K562 (cell line): ENCODE measurements at regions not wholly inside any gene's neighbourhood (a gene's known extent, or its start where the extent isn't known, plus 50 kb on each side); places are given as distances from the start of the nearest gene placed in this dataset.

Experiments
- ATF6 ChIP-seq: sonication (generic); formaldehyde crosslinking; IDR thresholded peaks from 2 replicates; pipeline ENCODE4 v1.4.0; 2020; ENCODE audit warnings: mild to moderate bottlenecking, missing genetic modification reagents
- CTCF ChIP-seq, 3 experiments: IDR thresholded peaks in 2 of 3; conservative IDR thresholded peaks in 1 of 3; 2 replicates each; pipeline ENCODE4 v1.5.1; 2011 to 2012; ENCODE audit warnings: low read length in 3 of 3, mild to moderate bottlenecking in 3 of 3, control low read depth in 2 of 3, improper control_type of control experiment in 1 of 3, inconsistent platforms in 1 of 3, low read depth in 1 of 3, mixed read lengths in 1 of 3, moderate library complexity in 1 of 3; ENCODE audit not compliant: insufficient read depth in 2 of 3
- E2F5 ChIP-seq: sonication (generic); formaldehyde crosslinking; IDR thresholded peaks from 2 replicates; pipeline ENCODE4 v1.8.0; 2022; ENCODE audit warnings: mild to moderate bottlenecking, missing genetic modification reagents
- EGR1 ChIP-seq: fragments of 450-650 bp; conservative IDR thresholded peaks from 2 replicates; pipeline ENCODE4 v1.6.1; 2017; ENCODE audit warnings: mild to moderate bottlenecking
- EZH2 ChIP-seq: IDR thresholded peaks from 2 replicates; pipeline ENCODE4 v1.6.1; 2012; ENCODE audit warnings: low read depth, mild to moderate bottlenecking, inconsistent platforms, low read length, borderline replicate concordance
- JUN ChIP-seq, 2 experiments: sonication (generic) in 1 of 2; formaldehyde crosslinking in 1 of 2; IDR thresholded peaks; 2 replicates each; pipeline versions ENCODE4 v1.6.1 to v1.8.0; 2012 to 2022; ENCODE audit warnings: borderline replicate concordance in 2 of 2, mild to moderate bottlenecking in 2 of 2, improper control_type of control experiment in 1 of 2, low read depth in 1 of 2, low read length in 1 of 2, missing genetic modification reagents in 1 of 2
- LCOR ChIP-seq: sonication (generic); formaldehyde crosslinking; IDR thresholded peaks from 2 replicates; pipeline ENCODE4 v1.8.0; 2022; ENCODE audit warnings: mild to moderate bottlenecking, missing genetic modification reagents
- POLR2A ChIP-seq: fragments of 450-650 bp; conservative IDR thresholded peaks from 2 replicates; pipeline ENCODE4 v1.6.1; 2016
- RAD51 ChIP-seq: fragments of 450-650 bp; IDR thresholded peaks from 2 replicates; pipeline ENCODE4 v1.7.1; 2016; ENCODE audit warnings: low read depth, mild to moderate bottlenecking, borderline replicate concordance
- ZBTB33 ChIP-seq: sonication (generic); formaldehyde crosslinking; IDR thresholded peaks from 2 replicates; pipeline ENCODE4 v1.8.1; 2023; ENCODE audit warnings: mild to moderate bottlenecking, missing genetic modification reagents

- TF ChIP-seq LCOR (CRISPR knock-in tag) (no peak), CTCF (IDR thresholded peaks at IDR 0.05 in 2 of 3, conservative IDR thresholded peaks at IDR 0.05 in 1 of 3; ENCODE audit: insufficient read depth in 2 of 3, low read depth in 1 of 3, low read length in 3 of 3) (no peak), POLR2A (no peak), JUN (IDR thresholded peaks at IDR 0.05; ENCODE audit: borderline replicate concordance, low read depth, low read length) (no peak), JUN (CRISPR knock-in tag; IDR thresholded peaks at IDR 0.05; ENCODE audit: borderline replicate concordance) (no peak), EGR1 (no peak), ZBTB33 (CRISPR knock-in tag) (no peak), E2F5 (no peak), EZH2 (no peak), RAD51 (no peak), ATF6 (CRISPR knock-in tag) (no peak)
These were observed 117.2 kb upstream of the LY86 start for GRCh38 chr6:6471276-6471675.
